Progenitor cell of endocrine pancreas (in vitro differentiated cells): ENCODE measurements at regions not wholly inside any gene's neighbourhood (a gene's known extent, or its start where the extent isn't known, plus 50 kb on each side); places are given as distances from the start of the nearest gene placed in this dataset.

Source experiments
- DNase-seq: peaks from one replicate; pipeline ENCODE4 v3.0.0; 2021; ENCODE audit warnings: low spot score; ENCODE audit not compliant: unreplicated experiment
- H3K27ac Mint-ChIP-seq: 2 replicates; pipeline ENCODE4 v1.8.0; 2021; ENCODE audit warnings: mild to moderate bottlenecking, moderate library complexity, mixed read lengths
- H3K27me3 Mint-ChIP-seq: 2 replicates; pipeline ENCODE4 v1.8.0; 2021; ENCODE audit warnings: mixed read lengths
- H3K36me3 Mint-ChIP-seq: 2 replicates; pipeline ENCODE4 v1.8.0; 2022; ENCODE audit warnings: mixed read lengths; ENCODE audit not compliant: insufficient read depth
- H3K4me1 Mint-ChIP-seq: 2 replicates; pipeline ENCODE4 v1.8.0; 2021; ENCODE audit warnings: low read depth, mixed read lengths
- H3K4me3 Mint-ChIP-seq: 2 replicates; pipeline ENCODE4 v1.8.0; 2021; ENCODE audit warnings: low read depth, mild to moderate bottlenecking, moderate library complexity, mixed read lengths
- H3K9me3 Mint-ChIP-seq: 2 replicates; pipeline ENCODE4 v1.8.0; 2021; ENCODE audit warnings: low read depth, mixed read lengths
- TF ChIP-seq, protein P1 (sequence below): fragments of 200-600 bp; sonication (generic); IDR thresholded peaks from one replicate; pipeline ENCODE4 v1.5.0; 2021; ENCODE audit warnings: antibody characterized with exemption, mild to moderate bottlenecking; ENCODE audit not compliant: unreplicated experiment

GRCh38 chr12:75974323-75975187 lies 57.0 kb downstream of the PHLDA1 start:
- H3K27ac Mint-ChIP-seq: peak overlapping the region; percentile 53
- peaks cover 22% of the 10 kb centered on the region for H3K4me1 Mint-ChIP-seq
- no peaks in the 10 kb centered on the region for H3K36me3 Mint-ChIP-seq
- H3K27me3 Mint-ChIP-seq: no peaks in the 10 kb centered on the region
- H3K4me3 Mint-ChIP-seq: no peak overlapping the region
- no peak for DNase-seq
- H3K9me3 Mint-ChIP-seq: no peaks in the 10 kb centered on the region
- TF ChIP-seq, protein P1, sequence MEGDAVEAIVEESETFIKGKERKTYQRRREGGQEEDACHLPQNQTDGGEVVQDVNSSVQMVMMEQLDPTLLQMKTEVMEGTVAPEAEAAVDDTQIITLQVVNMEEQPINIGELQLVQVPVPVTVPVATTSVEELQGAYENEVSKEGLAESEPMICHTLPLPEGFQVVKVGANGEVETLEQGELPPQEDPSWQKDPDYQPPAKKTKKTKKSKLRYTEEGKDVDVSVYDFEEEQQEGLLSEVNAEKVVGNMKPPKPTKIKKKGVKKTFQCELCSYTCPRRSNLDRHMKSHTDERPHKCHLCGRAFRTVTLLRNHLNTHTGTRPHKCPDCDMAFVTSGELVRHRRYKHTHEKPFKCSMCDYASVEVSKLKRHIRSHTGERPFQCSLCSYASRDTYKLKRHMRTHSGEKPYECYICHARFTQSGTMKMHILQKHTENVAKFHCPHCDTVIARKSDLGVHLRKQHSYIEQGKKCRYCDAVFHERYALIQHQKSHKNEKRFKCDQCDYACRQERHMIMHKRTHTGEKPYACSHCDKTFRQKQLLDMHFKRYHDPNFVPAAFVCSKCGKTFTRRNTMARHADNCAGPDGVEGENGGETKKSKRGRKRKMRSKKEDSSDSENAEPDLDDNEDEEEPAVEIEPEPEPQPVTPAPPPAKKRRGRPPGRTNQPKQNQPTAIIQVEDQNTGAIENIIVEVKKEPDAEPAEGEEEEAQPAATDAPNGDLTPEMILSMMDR: no peak

GRCh38 chr12:75971253-75971652 lies 60.3 kb downstream of the PHLDA1 start:
- Mint-ChIP-seq H3K27me3 (no peaks in the 10 kb centered on the region), H3K4me1 (peaks cover 10% of the 10 kb centered on the region), H3K36me3 (no peaks in the 10 kb centered on the region), H3K9me3 (no peaks in the 10 kb centered on the region), H3K27ac (no peak overlapping the region), H3K4me3 (no peak overlapping the region)
- DNase-seq: no peak
- TF ChIP-seq, protein P1: no peak

DNA sequence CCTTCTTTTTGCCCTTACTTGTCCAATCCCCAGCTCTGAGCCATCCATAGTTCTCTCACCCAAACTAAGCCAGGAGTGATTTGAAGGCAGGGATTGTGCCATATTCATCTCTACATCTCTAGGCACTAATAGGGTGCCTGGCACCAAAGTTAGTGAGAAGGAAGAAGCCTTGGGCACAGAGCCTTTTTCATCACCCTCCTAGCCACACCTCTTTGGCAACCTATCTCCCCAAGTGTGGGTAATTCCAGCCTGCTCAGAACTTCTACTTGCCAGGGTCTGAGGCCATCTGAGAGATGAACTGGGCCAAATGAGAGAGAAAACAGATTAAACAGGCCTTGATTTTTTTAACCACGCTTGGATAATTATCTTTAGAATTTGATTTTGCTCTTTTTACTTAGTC lies 61.3 kb downstream of the PHLDA1 start:
- DNase-seq: no peak
- Mint-ChIP-seq H3K4me3 (no peak overlapping the region), H3K27me3 (no peaks in the 10 kb centered on the region), H3K4me1 (peaks cover 5% of the 10 kb centered on the region), H3K9me3 (no peaks in the 10 kb centered on the region), H3K27ac (no peak overlapping the region), H3K36me3 (no peaks in the 10 kb centered on the region)
- TF ChIP-seq, protein P1: no peak

DNA sequence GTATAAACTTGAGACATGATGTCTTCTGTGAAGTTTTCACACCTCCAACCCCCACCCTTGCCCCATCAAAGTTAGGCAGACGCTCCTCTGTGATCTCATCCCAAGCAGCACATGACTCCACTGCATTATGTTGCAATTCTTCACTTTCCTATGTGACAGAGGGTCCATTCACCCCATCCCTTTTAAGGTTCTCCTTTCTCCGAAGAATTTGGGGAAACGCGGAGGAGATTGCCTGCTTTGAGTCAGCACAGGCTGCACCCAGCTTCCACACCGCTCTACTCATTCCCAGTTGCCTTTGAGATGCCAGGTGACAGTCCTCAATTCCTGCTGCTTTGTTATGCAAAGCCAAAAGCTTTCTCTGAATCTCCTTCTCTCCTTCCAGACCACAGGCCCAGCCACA lies 61.8 kb downstream of the PHLDA1 start:
- no peaks in the 10 kb centered on the region for H3K36me3 Mint-ChIP-seq
- no peaks in the 10 kb centered on the region for H3K9me3 Mint-ChIP-seq
- H3K27me3 Mint-ChIP-seq: no peaks in the 10 kb centered on the region
- peaks cover 5% of the 10 kb centered on the region for H3K4me1 Mint-ChIP-seq
- TF ChIP-seq, protein P1: no peak
- no peak overlapping the region for H3K27ac Mint-ChIP-seq
- DNase-seq: no peak
- no peak overlapping the region for H3K4me3 Mint-ChIP-seq

- H3K9me3 Mint-ChIP-seq: no peaks in the 10 kb centered on the region
- no peak for DNase-seq
- no peaks in the 10 kb centered on the region for H3K36me3 Mint-ChIP-seq
These were observed 65.9 kb downstream of the PHLDA1 start for GRCh38 chr12:75965661-75966060.

More at GRCh38 chr12:75965661-75966060, 65.9 kb downstream of the PHLDA1 start:
- Mint-ChIP-seq H3K4me3 (no peak overlapping the region), H3K27me3 (no peaks in the 10 kb centered on the region), H3K4me1 (peaks cover 1% of the 10 kb centered on the region), H3K27ac (peak overlapping the region; percentile 17)
- TF ChIP-seq, protein P1: no peak
